B cell (primary cell): ENCODE measurements at regions not wholly inside any gene's neighbourhood (a gene's known extent, or its start where the extent isn't known, plus 50 kb on each side); places are given as distances from the start of the nearest gene placed in this dataset.

Source experiments
- ATAC-seq: fragments of 200-7000 bp; cut with Tn5 transposase; one replicate; pipeline ENCODE4 v1.10.0; 2021; ENCODE audit warnings: low read depth, mild to moderate bottlenecking, moderate number of reproducible peaks, moderate library complexity
- CTCF ChIA-PET: fragments of 350-600 bp; sonication (Branson Sonifier 250); formaldehyde crosslinking; loops from one replicate; lab custom pipeline; 2021; ENCODE audit warnings: antibody characterized with exemption, inconsistent platforms; lab: Charles Lee
- POLR2A ChIA-PET: fragments of 350-600 bp; sonication (Branson Sonifier 250); formaldehyde crosslinking; loops from one replicate; lab custom pipeline; 2021; ENCODE audit warnings: antibody characterized with exemption; lab: Charles Lee
- DNase-seq: peaks from one replicate; pipeline ENCODE4 v3.0.0; 2013
- H2AFZ ChIP-seq: 2 replicates; pipeline ENCODE4 v1.6.1; 2012; ENCODE audit warnings: mild to moderate bottlenecking, low read depth, low read length; ENCODE audit not compliant: insufficient read depth, poor library complexity, severe bottlenecking
- H3K27ac ChIP-seq, 2 donors: 1 replicate in 1 of 2; 2 replicates in 1 of 2; pipeline ENCODE4 v1.5.1; 2012 to 2013; ENCODE audit warnings: low read length in 2 of 2, mild to moderate bottlenecking in 2 of 2, moderate library complexity in 1 of 2
- H3K27me3 ChIP-seq, 4 experiments: fragments of 200-600 bp in 1 of 4; sonication (generic) in 1 of 4; replicated peaks in 1 of 4; 1 replicate in 2 of 4; 2 replicates in 2 of 4; pipeline versions ENCODE4 v1.6.1 to v1.7.0; 2013 to 2016; ENCODE audit warnings: low read length in 3 of 4, mild to moderate bottlenecking in 2 of 4, mixed read lengths in 1 of 4, moderate library complexity in 1 of 4; ENCODE audit not compliant: insufficient read depth in 4 of 4, control insufficient read depth in 3 of 4; ENCODE audit errors: control extremely low read depth in 1 of 4
- H3K36me3 ChIP-seq, 2 experiments: replicated peaks in 1 of 2; 1 replicate in 1 of 2; 2 replicates in 1 of 2; pipeline versions ENCODE4 v1.6.1 to v1.7.1; 2013; ENCODE audit warnings: low read length in 1 of 2; ENCODE audit not compliant: insufficient read depth in 2 of 2, control insufficient read depth in 1 of 2; ENCODE audit errors: control extremely low read depth in 1 of 2, extremely low read depth in 1 of 2
- H3K4me1 ChIP-seq, 2 donors: fragments of 200-600 bp in 1 of 2; sonication (generic) in 1 of 2; 1 replicate in 1 of 2; 2 replicates in 1 of 2; pipeline versions ENCODE4 v1.5.1 to v1.6.1; 2013 to 2017; ENCODE audit warnings: low read length in 2 of 2; ENCODE audit not compliant: control insufficient read depth in 2 of 2, insufficient read depth in 2 of 2
- H3K4me2 ChIP-seq: replicated peaks from 2 replicates; pipeline ENCODE3; 2012; ENCODE audit warnings: mild to moderate bottlenecking, low read depth, low read length; ENCODE audit not compliant: poor library complexity, severe bottlenecking
- H3K4me3 ChIP-seq, 5 experiments: fragments of 200-600 bp in 1 of 5; sonication (generic) in 1 of 5; 1 replicate in 3 of 5; 2 replicates in 2 of 5; pipeline versions ENCODE4 v1.5.1 to v1.7.0; 2011 to 2016; ENCODE audit warnings: low read length in 4 of 5, mild to moderate bottlenecking in 4 of 5, low read depth in 2 of 5, control low read depth in 1 of 5, moderate library complexity in 1 of 5; ENCODE audit not compliant: insufficient read depth in 1 of 5; ENCODE audit errors: control extremely low read depth in 1 of 5, extremely low read depth in 1 of 5
- H3K79me2 ChIP-seq: fragments of 200-600 bp; sonication (generic); one replicate; pipeline ENCODE4 v1.6.0; 2016; ENCODE audit warnings: low read length; ENCODE audit not compliant: control insufficient read depth, insufficient read depth
- H3K9ac ChIP-seq: fragments of 200-600 bp; sonication (generic); 2 replicates; pipeline ENCODE4 v1.6.1; 2017; ENCODE audit warnings: mild to moderate bottlenecking, low read length, moderate library complexity
- H3K9me3 ChIP-seq, 3 donors: one replicate each; pipeline versions ENCODE4 v1.6.1 to v1.7.1; 2013; ENCODE audit warnings: low read length in 2 of 3; ENCODE audit not compliant: control insufficient read depth in 2 of 3, insufficient read depth in 1 of 3; ENCODE audit errors: control extremely low read depth in 1 of 3
- H4K20me1 ChIP-seq: 2 replicates; pipeline ENCODE4 v1.6.0; 2012; ENCODE audit warnings: mild to moderate bottlenecking, low read length; ENCODE audit not compliant: insufficient read depth, control insufficient read depth, poor library complexity, severe bottlenecking
- H3K27ac Mint-ChIP-seq: one replicate; pipeline ENCODE4 v1.8.0; 2021; ENCODE audit warnings: mixed read lengths
- H3K27me3 Mint-ChIP-seq: one replicate; pipeline ENCODE4 v1.8.0; 2021; ENCODE audit warnings: mixed read lengths
- H3K4me1 Mint-ChIP-seq: one replicate; pipeline ENCODE4 v1.8.0; 2021; ENCODE audit warnings: mixed read lengths
- H3K4me3 Mint-ChIP-seq: one replicate; pipeline ENCODE4 v1.8.0; 2021; ENCODE audit warnings: mixed read lengths
- H3K9me3 Mint-ChIP-seq: one replicate; pipeline ENCODE4 v1.8.0; 2022; ENCODE audit warnings: mixed read lengths; ENCODE audit not compliant: insufficient read depth
- EZH2 ChIP-seq: IDR thresholded peaks from 2 replicates; pipeline ENCODE4 v1.6.1; 2012; ENCODE audit warnings: borderline replicate concordance, low read depth, mild to moderate bottlenecking, moderate library complexity, low read length; ENCODE audit not compliant: insufficient read depth, poor library complexity, severe bottlenecking
- WGBS: methylation state at CpG from one replicate; pipeline ENCODE4 v1.1.5; 2013; ENCODE audit warnings: missing lambda C conversion rate; ENCODE audit not compliant: insufficient coverage; 5-methylcytosine and 5-hydroxymethylcytosine counted together
- intact Hi-C: fragments of 100-400 bp; cut with micrococcal nuclease; formaldehyde crosslinking; loops from one replicate; pipeline ENCODE4 v1.10.0; 2022
- TF ChIP-seq, protein P1 (sequence below): fragments of 200-600 bp; IDR thresholded peaks from one replicate; pipeline ENCODE4 v1.8.0; 2022; ENCODE audit warnings: antibody characterized with exemption, mild to moderate bottlenecking

- no peaks in the 10 kb centered on the region for H3K79me2 ChIP-seq
- Mint-ChIP-seq H3K4me3 (no peak overlapping the region), H3K4me1 (no peaks in the 10 kb centered on the region), H3K9me3 (no peaks in the 10 kb centered on the region), H3K27me3 (peaks cover 2% of the 10 kb centered on the region), H3K27ac (no peak overlapping the region)
- H3K36me3 ChIP-seq = no peaks in the 10 kb centered on the region
- no peak overlapping the region for H3K4me2 ChIP-seq
- H3K9ac ChIP-seq = no peak overlapping the region
- no peaks in the 10 kb centered on the region for H4K20me1 ChIP-seq
- TF ChIP-seq, protein P1, sequence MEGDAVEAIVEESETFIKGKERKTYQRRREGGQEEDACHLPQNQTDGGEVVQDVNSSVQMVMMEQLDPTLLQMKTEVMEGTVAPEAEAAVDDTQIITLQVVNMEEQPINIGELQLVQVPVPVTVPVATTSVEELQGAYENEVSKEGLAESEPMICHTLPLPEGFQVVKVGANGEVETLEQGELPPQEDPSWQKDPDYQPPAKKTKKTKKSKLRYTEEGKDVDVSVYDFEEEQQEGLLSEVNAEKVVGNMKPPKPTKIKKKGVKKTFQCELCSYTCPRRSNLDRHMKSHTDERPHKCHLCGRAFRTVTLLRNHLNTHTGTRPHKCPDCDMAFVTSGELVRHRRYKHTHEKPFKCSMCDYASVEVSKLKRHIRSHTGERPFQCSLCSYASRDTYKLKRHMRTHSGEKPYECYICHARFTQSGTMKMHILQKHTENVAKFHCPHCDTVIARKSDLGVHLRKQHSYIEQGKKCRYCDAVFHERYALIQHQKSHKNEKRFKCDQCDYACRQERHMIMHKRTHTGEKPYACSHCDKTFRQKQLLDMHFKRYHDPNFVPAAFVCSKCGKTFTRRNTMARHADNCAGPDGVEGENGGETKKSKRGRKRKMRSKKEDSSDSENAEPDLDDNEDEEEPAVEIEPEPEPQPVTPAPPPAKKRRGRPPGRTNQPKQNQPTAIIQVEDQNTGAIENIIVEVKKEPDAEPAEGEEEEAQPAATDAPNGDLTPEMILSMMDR = no peak
- TF ChIP-seq EZH2 = no peak
- ChIA-PET POLR2A (no interaction called here), CTCF (no interaction called here)
- H3K27ac ChIP-seq = no peak overlapping the region
- H3K4me3 ChIP-seq = no peak overlapping the region
- no peak overlapping the region for H2AFZ ChIP-seq
- intact Hi-C loops = no loop called here
- ATAC-seq = no peak
- no peaks in the 10 kb centered on the region for H3K4me1 ChIP-seq
- no peak for DNase-seq
- H3K9me3 ChIP-seq = peaks cover 0 to 4% (median 0%) of the 10 kb centered on the region in 3 donors
- H3K27me3 ChIP-seq = no peaks in the 10 kb centered on the region
Observed at GRCh38 chr15:94736236-94736635, 504.9 kb downstream of the MCTP2 start.

GRCh38 chr15:94739639-94740038, 508.3 kb downstream of the MCTP2 start:
- WGBS = no CpG with 5 or more reads among the region's 3 CpGs
- H3K9me3 Mint-ChIP-seq = no peaks in the 10 kb centered on the region
- H3K4me1 ChIP-seq = no peaks in the 10 kb centered on the region
- no peak overlapping the region for H3K4me3 Mint-ChIP-seq
- DNase-seq (no peak), ATAC-seq (no peak)
- TF ChIP-seq, protein P1 = no peak
- TF ChIP-seq EZH2 = no peak
- no peak overlapping the region for H2AFZ ChIP-seq
- no peak overlapping the region for H3K4me2 ChIP-seq
- no peaks in the 10 kb centered on the region for H3K79me2 ChIP-seq
- no peaks in the 10 kb centered on the region for H3K36me3 ChIP-seq
- POLR2A ChIA-PET = no interaction called here
- no peak overlapping the region for H3K9ac ChIP-seq
- H3K27me3 ChIP-seq = no peaks in the 10 kb centered on the region
- peaks cover 8% of the 10 kb centered on the region for H3K27me3 Mint-ChIP-seq
- intact Hi-C loops = no loop called here
- H3K4me3 ChIP-seq = no peak overlapping the region
- no peaks in the 10 kb centered on the region for H3K4me1 Mint-ChIP-seq
- CTCF ChIA-PET = no interaction called here
- H4K20me1 ChIP-seq = no peaks in the 10 kb centered on the region
- H3K9me3 ChIP-seq = peaks cover 0 to 4% (median 0%) of the 10 kb centered on the region in 3 donors
- no peak overlapping the region for H3K27ac Mint-ChIP-seq
- no peak overlapping the region for H3K27ac ChIP-seq
